ENCODE measurements at regions not wholly inside any gene's neighbourhood (a gene's known extent, or its start where the extent isn't known, plus 50 kb on each side); places are given as distances from the start of the nearest gene placed in this dataset.

- no peak for TF ChIP-seq CTCF (conservative IDR thresholded peaks at IDR 0.05; ENCODE audit: low read length)
- no peak for TF ChIP-seq EZH2phosphoT487 (IDR thresholded peaks at IDR 0.05; ENCODE audit: borderline replicate concordance)
Measured at GRCh38 chr5:116386633-116387032, 188.0 kb downstream of the SEMA6A start.

All from Loucy (cell line).